ENCODE measurements at regions not wholly inside any gene's neighbourhood (a gene's known extent, or its start where the extent isn't known, plus 50 kb on each side); places are given as distances from the start of the nearest gene placed in this dataset.

DNA sequence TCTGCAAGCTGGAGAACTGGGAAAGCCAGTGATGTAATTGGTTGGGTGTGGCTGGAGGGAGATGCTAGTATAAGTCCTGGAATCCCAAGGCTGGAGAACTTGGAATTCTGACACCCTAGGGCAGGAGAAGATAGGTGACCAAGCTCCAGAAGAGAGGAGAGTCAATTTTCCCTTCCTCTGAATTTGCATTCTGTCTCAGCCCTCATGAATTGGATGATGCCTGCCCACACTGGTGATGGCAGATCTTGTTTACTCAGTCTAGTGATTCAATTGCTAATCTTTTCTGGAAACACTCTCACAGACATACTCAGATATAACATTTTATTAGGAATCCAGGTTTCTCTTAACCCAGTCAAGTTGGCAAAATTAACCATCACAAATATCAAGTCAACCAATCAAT is 287.2 kb downstream of the RDH14 start:
- Histone ChIP-seq H3K36me3 (ENCODE audit: control insufficient read depth, insufficient read depth, low read length) (no peaks in the 10 kb centered on the region), H3K4me2 (ENCODE audit: extremely low read depth, insufficient read depth, low read length) (no peak overlapping the region), H3K79me2 (ENCODE audit: control insufficient read depth, insufficient read depth, low read length) (no peaks in the 10 kb centered on the region), H3K27me3 (ENCODE audit: control insufficient read depth, insufficient read depth, low read length) (no peaks in the 10 kb centered on the region), H3K4me1 (ENCODE audit: control insufficient read depth, extremely low read depth, insufficient read depth, low read length) (no peaks in the 10 kb centered on the region), H3K27ac (ENCODE audit: insufficient read depth, low read length) (no peak overlapping the region), H2AFZ (ENCODE audit: low read length) (no peak overlapping the region), H3K9me3 (ENCODE audit: control insufficient read depth, insufficient read depth, low read depth, low read length) (no peaks in the 10 kb centered on the region), H4K20me1 (ENCODE audit: control insufficient read depth, extremely low read depth, insufficient read depth, low read length) (no peaks in the 10 kb centered on the region), H3K9ac (ENCODE audit: insufficient read depth, low read length) (no peak overlapping the region), H3K4me3 (replicated peaks in 1 of 4; ENCODE audit: control extremely low read depth in 1 of 4, insufficient read depth in 1 of 4, low read depth in 3 of 4, low read length in 4 of 4) (no peak overlapping the region)
- DNase-seq (ENCODE audit: low read depth in 2 of 2): no peak
- TF ChIP-seq EZH2 (IDR thresholded peaks at IDR 0.05; ENCODE audit: low read length, missing control alignments): no peak
- no peak for TF ChIP-seq CTCF (conservative IDR thresholded peaks at IDR 0.05 in 1 of 2, IDR thresholded peaks at IDR 0.05 in 1 of 2; ENCODE audit: low read depth in 1 of 2, low read length in 2 of 2)

- Histone ChIP-seq H2AFZ (ENCODE audit: low read length) (no peak overlapping the region), H3K9me3 (ENCODE audit: control insufficient read depth, insufficient read depth, low read depth, low read length) (no peaks in the 10 kb centered on the region), H3K4me1 (ENCODE audit: control insufficient read depth, extremely low read depth, insufficient read depth, low read length) (no peaks in the 10 kb centered on the region), H3K79me2 (ENCODE audit: control insufficient read depth, insufficient read depth, low read length) (no peaks in the 10 kb centered on the region), H3K36me3 (ENCODE audit: control insufficient read depth, insufficient read depth, low read length) (no peaks in the 10 kb centered on the region), H3K4me2 (ENCODE audit: extremely low read depth, insufficient read depth, low read length) (no peak overlapping the region), H3K9ac (ENCODE audit: insufficient read depth, low read length) (no peak overlapping the region), H4K20me1 (ENCODE audit: control insufficient read depth, extremely low read depth, insufficient read depth, low read length) (no peaks in the 10 kb centered on the region), H3K4me3 (replicated peaks in 1 of 4; ENCODE audit: control extremely low read depth in 1 of 4, insufficient read depth in 1 of 4, low read depth in 3 of 4, low read length in 4 of 4) (no peak overlapping the region), H3K27me3 (ENCODE audit: control insufficient read depth, insufficient read depth, low read length) (no peaks in the 10 kb centered on the region), H3K27ac (ENCODE audit: insufficient read depth, low read length) (no peak overlapping the region)
- no peak for DNase-seq (ENCODE audit: low read depth in 2 of 2)
- TF ChIP-seq EZH2 (IDR thresholded peaks at IDR 0.05; ENCODE audit: low read length, missing control alignments): no peak
- TF ChIP-seq CTCF (conservative IDR thresholded peaks at IDR 0.05 in 1 of 2, IDR thresholded peaks at IDR 0.05 in 1 of 2; ENCODE audit: low read depth in 1 of 2, low read length in 2 of 2): no peak
These were observed 288.3 kb downstream of the RDH14 start for GRCh38 chr2:18272148-18272494.

DNA sequence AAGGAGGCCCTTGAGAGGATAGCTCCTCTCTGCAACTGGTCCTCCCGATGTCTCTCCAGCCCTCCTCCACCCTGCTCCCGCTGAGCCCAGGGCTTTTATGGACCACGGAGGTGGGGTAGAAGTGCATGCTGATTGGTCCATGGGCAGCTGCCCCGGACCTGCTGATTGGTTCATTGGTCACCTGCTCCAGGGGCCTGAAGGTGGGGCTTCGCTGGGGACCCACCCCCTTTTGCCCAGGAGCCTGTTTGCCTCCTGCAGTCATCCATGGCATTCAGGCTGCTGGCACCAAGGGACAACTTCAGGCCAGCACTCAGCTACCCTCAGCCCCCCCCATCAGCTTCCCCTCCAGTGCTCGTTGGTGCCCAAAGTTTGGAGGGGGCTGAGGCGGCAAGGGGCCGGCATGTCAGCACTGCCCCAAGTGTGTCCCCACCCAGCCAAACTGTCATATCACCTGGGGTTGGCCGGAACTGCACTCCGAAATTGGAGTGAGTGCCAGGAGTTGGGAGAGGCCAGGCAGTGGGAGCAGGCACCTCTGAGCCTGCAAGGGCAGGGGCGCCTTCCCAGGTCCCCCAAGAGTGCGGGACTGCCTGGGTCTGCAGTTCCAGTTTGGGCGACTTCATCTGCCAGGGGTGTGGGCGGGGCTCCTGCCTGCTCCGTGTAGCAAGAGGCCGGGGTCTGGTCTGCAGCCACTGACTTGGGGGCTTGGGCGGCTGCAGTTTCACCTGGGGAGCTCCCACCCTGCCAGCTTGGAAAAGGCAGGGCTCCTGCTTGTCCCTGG is 288.9 kb downstream of the RDH14 start:
- H3K4me2 ChIP-seq (ENCODE audit: extremely low read depth, insufficient read depth, low read length): no peak overlapping the region
- no peak overlapping the region for H3K27ac ChIP-seq (ENCODE audit: insufficient read depth, low read length)
- no peaks in the 10 kb centered on the region for H4K20me1 ChIP-seq (ENCODE audit: control insufficient read depth, extremely low read depth, insufficient read depth, low read length)
- H3K4me1 ChIP-seq (ENCODE audit: control insufficient read depth, extremely low read depth, insufficient read depth, low read length): no peaks in the 10 kb centered on the region
- DNase-seq (ENCODE audit: low read depth in 2 of 2): no peak
- no peaks in the 10 kb centered on the region for H3K79me2 ChIP-seq (ENCODE audit: control insufficient read depth, insufficient read depth, low read length)
- no peak for TF ChIP-seq EZH2 (IDR thresholded peaks at IDR 0.05; ENCODE audit: low read length, missing control alignments)
- TF ChIP-seq CTCF (conservative IDR thresholded peaks at IDR 0.05 in 1 of 2, IDR thresholded peaks at IDR 0.05 in 1 of 2; ENCODE audit: low read depth in 1 of 2, low read length in 2 of 2): no peak
- H3K4me3 ChIP-seq (replicated peaks in 1 of 4; ENCODE audit: control extremely low read depth in 1 of 4, insufficient read depth in 1 of 4, low read depth in 3 of 4, low read length in 4 of 4): no peak overlapping the region
- H3K9ac ChIP-seq (ENCODE audit: insufficient read depth, low read length): no peak overlapping the region
- H3K9me3 ChIP-seq (ENCODE audit: control insufficient read depth, insufficient read depth, low read depth, low read length): no peaks in the 10 kb centered on the region
- H3K27me3 ChIP-seq (ENCODE audit: control insufficient read depth, insufficient read depth, low read length): no peaks in the 10 kb centered on the region
- no peak overlapping the region for H2AFZ ChIP-seq (ENCODE audit: low read length)
- H3K36me3 ChIP-seq (ENCODE audit: control insufficient read depth, insufficient read depth, low read length): no peaks in the 10 kb centered on the region

Measured in fibroblast of lung (primary cell).